ENCODE measurements at regions not wholly inside any gene's neighbourhood (a gene's known extent, or its start where the extent isn't known, plus 50 kb on each side); places are given as distances from the start of the nearest gene placed in this dataset.

- no peak overlapping the region for H3K27ac ChIP-seq
- intact Hi-C loops (cut with DNase I) = no loop called here
- no peaks in the 10 kb centered on the region for H3K36me3 ChIP-seq
- 38% methylated on average over 1 of the region's 1 CpG for WGBS
- no peaks in the 10 kb centered on the region for H3K4me1 ChIP-seq (replicated peaks)
- DNase-seq (ENCODE audit: low spot score) = no peak
- no peaks in the 10 kb centered on the region for H3K27me3 ChIP-seq (replicated peaks; ENCODE audit: insufficient read depth)
- no peak overlapping the region for H3K4me3 ChIP-seq
- H3K9me3 ChIP-seq = no peaks in the 10 kb centered on the region
- no peak for TF ChIP-seq POLR2A (IDR thresholded peaks at IDR 0.05)
- TF ChIP-seq, protein P1, sequence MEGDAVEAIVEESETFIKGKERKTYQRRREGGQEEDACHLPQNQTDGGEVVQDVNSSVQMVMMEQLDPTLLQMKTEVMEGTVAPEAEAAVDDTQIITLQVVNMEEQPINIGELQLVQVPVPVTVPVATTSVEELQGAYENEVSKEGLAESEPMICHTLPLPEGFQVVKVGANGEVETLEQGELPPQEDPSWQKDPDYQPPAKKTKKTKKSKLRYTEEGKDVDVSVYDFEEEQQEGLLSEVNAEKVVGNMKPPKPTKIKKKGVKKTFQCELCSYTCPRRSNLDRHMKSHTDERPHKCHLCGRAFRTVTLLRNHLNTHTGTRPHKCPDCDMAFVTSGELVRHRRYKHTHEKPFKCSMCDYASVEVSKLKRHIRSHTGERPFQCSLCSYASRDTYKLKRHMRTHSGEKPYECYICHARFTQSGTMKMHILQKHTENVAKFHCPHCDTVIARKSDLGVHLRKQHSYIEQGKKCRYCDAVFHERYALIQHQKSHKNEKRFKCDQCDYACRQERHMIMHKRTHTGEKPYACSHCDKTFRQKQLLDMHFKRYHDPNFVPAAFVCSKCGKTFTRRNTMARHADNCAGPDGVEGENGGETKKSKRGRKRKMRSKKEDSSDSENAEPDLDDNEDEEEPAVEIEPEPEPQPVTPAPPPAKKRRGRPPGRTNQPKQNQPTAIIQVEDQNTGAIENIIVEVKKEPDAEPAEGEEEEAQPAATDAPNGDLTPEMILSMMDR (IDR thresholded peaks at IDR 0.05) = no peak
- no peak for TF ChIP-seq POLR2AphosphoS5 (IDR thresholded peaks at IDR 0.05)
Observed at GRCh38 chr6:100182313-100182712, 188.3 kb upstream of the MCHR2 start.

GRCh38 chr6:100181309-100181708, 187.3 kb upstream of the MCHR2 start:
- Histone ChIP-seq H3K9me3 (no peaks in the 10 kb centered on the region), H3K4me3 (no peak overlapping the region), H3K4me1 (replicated peaks) (no peaks in the 10 kb centered on the region), H3K27me3 (replicated peaks; ENCODE audit: insufficient read depth) (no peaks in the 10 kb centered on the region), H3K27ac (no peak overlapping the region), H3K36me3 (no peaks in the 10 kb centered on the region)
- intact Hi-C loops (cut with DNase I) = no loop called here
- WGBS = 69% methylated on average over 3 of the region's 3 CpGs
- no peak for DNase-seq (ENCODE audit: low spot score)
- no peak for TF ChIP-seq POLR2A (IDR thresholded peaks at IDR 0.05)
- TF ChIP-seq, protein P1 (IDR thresholded peaks at IDR 0.05) = no peak
- TF ChIP-seq POLR2AphosphoS5 (IDR thresholded peaks at IDR 0.05) = no peak

GRCh38 chr6:100179576-100179975, 185.6 kb upstream of the MCHR2 start:
- no peaks in the 10 kb centered on the region for H3K4me1 ChIP-seq (replicated peaks)
- H3K27me3 ChIP-seq (replicated peaks; ENCODE audit: insufficient read depth) = no peaks in the 10 kb centered on the region
- TF ChIP-seq POLR2AphosphoS5 (IDR thresholded peaks at IDR 0.05) (no peak), POLR2A (IDR thresholded peaks at IDR 0.05) (no peak)
- TF ChIP-seq, protein P1 (IDR thresholded peaks at IDR 0.05) = no peak
- H3K9me3 ChIP-seq = no peaks in the 10 kb centered on the region
- H3K4me3 ChIP-seq = no peak overlapping the region
- DNase-seq (ENCODE audit: low spot score) = no peak
- WGBS = 95% methylated on average over 1 of the region's 1 CpG
- no peak overlapping the region for H3K27ac ChIP-seq
- intact Hi-C loops (cut with DNase I) = no loop called here
- H3K36me3 ChIP-seq = no peaks in the 10 kb centered on the region

- Histone ChIP-seq H3K27me3 (replicated peaks; ENCODE audit: insufficient read depth) (no peaks in the 10 kb centered on the region), H3K9me3 (no peaks in the 10 kb centered on the region), H3K4me1 (replicated peaks) (no peaks in the 10 kb centered on the region), H3K4me3 (no peak overlapping the region), H3K36me3 (no peaks in the 10 kb centered on the region), H3K27ac (no peak overlapping the region)
- intact Hi-C loops (cut with DNase I) = no loop called here
- TF ChIP-seq, protein P1 (IDR thresholded peaks at IDR 0.05) = no peak
- TF ChIP-seq POLR2A (IDR thresholded peaks at IDR 0.05) (no peak), POLR2AphosphoS5 (IDR thresholded peaks at IDR 0.05) (no peak)
- DNase-seq (ENCODE audit: low spot score) = no peak
- WGBS = 43% methylated on average over 1 of the region's 1 CpG
Observed at GRCh38 chr6:100177956-100178355, 183.9 kb upstream of the MCHR2 start.

DNA sequence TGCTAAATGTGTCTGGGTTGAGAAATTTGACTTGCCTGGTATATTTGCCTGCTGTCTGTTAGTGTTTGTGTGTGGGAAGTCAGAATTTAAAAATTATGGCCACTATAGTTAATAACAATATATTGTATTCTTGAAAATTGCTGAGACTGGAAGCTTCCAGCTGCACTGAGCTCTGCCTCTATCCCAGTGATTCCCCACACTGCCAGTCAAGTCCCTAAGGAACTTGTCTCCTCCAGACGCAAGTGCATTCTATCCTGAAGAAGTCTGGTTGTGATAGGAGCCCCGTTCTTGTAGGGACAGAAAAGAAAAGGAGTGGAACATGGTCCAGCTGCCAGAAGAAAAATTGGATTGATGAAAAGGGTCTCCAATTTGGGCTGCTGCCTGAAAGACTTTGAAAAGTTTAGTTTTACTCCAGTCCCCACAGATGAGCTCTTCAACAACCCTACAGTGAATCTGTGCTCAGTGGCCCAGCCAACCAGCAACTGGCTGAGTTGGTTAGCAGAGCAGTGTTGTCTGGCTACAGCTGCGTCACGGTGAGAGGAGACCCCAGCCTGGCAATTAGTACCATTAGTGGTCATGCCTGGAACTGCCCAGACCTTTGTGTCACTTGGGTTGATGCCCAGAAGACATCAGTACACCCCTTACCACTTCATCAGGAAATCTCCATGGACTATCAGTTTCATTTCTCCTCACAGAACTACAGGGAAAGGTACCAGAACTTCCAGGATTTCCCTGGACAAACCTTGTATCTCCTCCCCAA, 183.1 kb upstream of the MCHR2 start:
- H3K27ac ChIP-seq = no peak overlapping the region
- 80% methylated on average over 4 of the region's 4 CpGs for whole genome bisulfite sequencing
- intact Hi-C loops (cut with DNase I) = no loop called here
- H3K4me3 ChIP-seq = no peak overlapping the region
- H3K4me1 ChIP-seq (replicated peaks) = no peaks in the 10 kb centered on the region
- no peaks in the 10 kb centered on the region for H3K27me3 ChIP-seq (replicated peaks; ENCODE audit: insufficient read depth)
- no peak for DNase-seq (ENCODE audit: low spot score)
- no peaks in the 10 kb centered on the region for H3K9me3 ChIP-seq
- TF ChIP-seq POLR2AphosphoS5 (IDR thresholded peaks at IDR 0.05) (no peak), POLR2A (IDR thresholded peaks at IDR 0.05) (no peak)
- TF ChIP-seq, protein P1 (IDR thresholded peaks at IDR 0.05) = no peak
- H3K36me3 ChIP-seq = no peaks in the 10 kb centered on the region

Data from prostate gland (tissue), 2 donors.